ENCODE measurements at regions not wholly inside any gene's neighbourhood (a gene's known extent, or its start where the extent isn't known, plus 50 kb on each side); places are given as distances from the start of the nearest gene placed in this dataset.

DNA sequence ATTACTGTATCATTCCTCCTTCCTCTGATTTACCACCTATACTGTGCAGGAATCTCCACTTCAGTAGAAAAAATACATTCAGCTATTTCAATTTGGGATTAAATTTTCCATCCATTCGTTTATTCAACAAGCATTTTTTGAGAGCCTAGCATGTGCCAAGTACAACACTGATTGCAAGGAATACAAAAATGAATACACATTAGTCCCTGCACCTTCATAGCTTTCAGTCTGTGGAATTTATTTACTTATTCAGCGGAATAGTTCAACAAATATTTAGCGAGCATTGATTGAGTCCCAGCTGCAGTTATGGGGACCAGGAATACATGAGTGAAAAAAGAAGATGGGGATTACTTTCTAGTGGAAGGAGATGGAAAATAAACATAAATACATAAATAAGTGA lies 606.8 kb upstream of the TBL1XR1 start:
- no peaks in the 10 kb centered on the region for H3K27me3 ChIP-seq (ENCODE audit: control insufficient read depth in 2 of 2, insufficient read depth in 2 of 2, low read length in 2 of 2)
- intact Hi-C loops (cut with micrococcal nuclease) (no loop called here), dilution Hi-C loops (cut with MboI; ENCODE audit: extremely low pct_ligation_motif_present, low sequenced_read_pairs) (no loop called here)
- ChIA-PET POLR2A (no interaction called here), CTCF (no interaction called here)
- no peak overlapping the region for H3K27ac ChIP-seq (ENCODE audit: insufficient read depth, low read depth, low read length)
- DNase-seq (ENCODE audit: low read depth, low spot score) (no peak), FAIRE-seq (no peak)
- H3K4me3 ChIP-seq (replicated peaks in 1 of 3; ENCODE audit: insufficient read depth in 1 of 3, low read depth in 1 of 3, low read length in 3 of 3): no peak overlapping the region
- H3K79me2 ChIP-seq (ENCODE audit: control insufficient read depth, insufficient read depth, low read length): no peaks in the 10 kb centered on the region
- no peak overlapping the region for H3K9ac ChIP-seq (replicated peaks; ENCODE audit: extremely low read depth, insufficient read depth, low read length)
- H3K4me2 ChIP-seq (ENCODE audit: insufficient read depth, low read length): no peak overlapping the region
- H3K36me3 ChIP-seq (ENCODE audit: control insufficient read depth in 2 of 2, extremely low read depth in 1 of 2, insufficient read depth in 2 of 2, low read length in 2 of 2): no peaks in the 10 kb centered on the region
- H3K9me1 ChIP-seq (replicated peaks; ENCODE audit: control insufficient read depth, extremely low read depth, insufficient read depth, low read length): no peaks in the 10 kb centered on the region
- TF ChIP-seq, protein P1, sequence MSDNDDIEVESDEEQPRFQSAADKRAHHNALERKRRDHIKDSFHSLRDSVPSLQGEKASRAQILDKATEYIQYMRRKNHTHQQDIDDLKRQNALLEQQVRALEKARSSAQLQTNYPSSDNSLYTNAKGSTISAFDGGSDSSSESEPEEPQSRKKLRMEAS (IDR thresholded peaks at IDR 0.05; ENCODE audit: insufficient read depth, insufficient read length): no peak
- TF ChIP-seq JUN (IDR thresholded peaks at IDR 0.05; ENCODE audit: borderline replicate concordance, insufficient read depth, insufficient read length, low read depth): no peak
- TF ChIP-seq POLR2AphosphoS5 (IDR thresholded peaks at IDR 0.05; ENCODE audit: insufficient read depth, low read depth, low read length): no peak
- no peak for TF ChIP-seq EZH2 (IDR thresholded peaks at IDR 0.05; ENCODE audit: borderline replicate concordance, low read depth, low read length, severe bottlenecking)
- TF ChIP-seq GATA2 (IDR thresholded peaks at IDR 0.05; ENCODE audit: insufficient read depth, insufficient read length, low read depth, low read length): no peak
- no peak for TF ChIP-seq POLR2A (IDR thresholded peaks at IDR 0.05; ENCODE audit: low read depth, low read length)
- TF ChIP-seq CTCF (IDR thresholded peaks at IDR 0.05; ENCODE audit: extremely low read depth in 1 of 2, insufficient read depth in 1 of 2, low read depth in 1 of 2, low read length in 2 of 2): no peak
- TF ChIP-seq FOS (IDR thresholded peaks at IDR 0.05; ENCODE audit: borderline replicate concordance, insufficient read depth, low read length): no peak
- TF ChIP-seq MYC (IDR thresholded peaks at IDR 0.05; ENCODE audit: low read depth, low read length): no peak
- BruUV-seq (replicated peaks): no TSS peak
- H2AFZ ChIP-seq (ENCODE audit: low read depth, low read length): no peak overlapping the region
- H3K9me3 ChIP-seq (replicated peaks; ENCODE audit: control insufficient read depth, insufficient read depth, low read length): no peaks in the 10 kb centered on the region
- H3K4me1 ChIP-seq (ENCODE audit: control insufficient read depth, extremely low read depth, insufficient read depth, low read length): no peaks in the 10 kb centered on the region
- no peaks in the 10 kb centered on the region for H4K20me1 ChIP-seq (replicated peaks; ENCODE audit: control insufficient read depth, extremely low read depth, insufficient read depth, low read length)
